Adrenal gland (tissue), 5 donors: ENCODE measurements at regions not wholly inside any gene's neighbourhood (a gene's known extent, or its start where the extent isn't known, plus 50 kb on each side); places are given as distances from the start of the nearest gene placed in this dataset.

ENCODE experiments used
- CTCF ChIP-seq, 6 experiments: fragments of 450-650 bp in 4 of 6; fragments of 200-600 bp in 2 of 6; sonication (generic) in 1 of 6; IDR thresholded peaks; 1 replicate in 5 of 6; 2 replicates in 1 of 6; pipeline versions ENCODE4 v1.5.1 to v1.8.0; 2016 to 2021; ENCODE audit warnings: antibody characterized with exemption in 6 of 6, mild to moderate bottlenecking in 2 of 6, moderate library complexity in 1 of 6
- POLR2A ChIP-seq, 2 donors: fragments of 450-650 bp; IDR thresholded peaks; one replicate each; pipeline ENCODE4 v1.6.1; 2017; ENCODE audit warnings: antibody characterized with exemption in 2 of 2, mild to moderate bottlenecking in 2 of 2, moderate library complexity in 1 of 2
- donor health status: DM: no; HTN: no; CAD: no.

DNA sequence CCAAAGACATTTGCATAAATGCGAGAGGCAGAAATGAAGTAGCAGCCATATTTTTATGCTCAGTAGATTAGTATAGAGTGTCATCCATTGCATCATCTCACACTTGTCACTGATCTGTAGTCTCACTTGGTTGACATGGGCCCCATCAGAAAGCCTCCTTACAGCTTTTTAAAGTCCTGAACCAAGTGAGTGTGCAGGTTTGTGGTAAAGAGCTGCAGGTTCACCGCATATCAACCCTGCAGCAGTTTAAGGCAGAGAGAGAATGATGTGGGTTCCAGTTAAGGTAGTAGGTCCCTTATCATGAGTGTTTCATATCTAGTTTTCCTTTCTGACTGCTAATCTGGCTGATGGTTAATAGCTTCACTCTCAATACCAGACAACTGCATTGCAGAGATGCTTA, 1080.3 kb downstream of the NR2F1-AS1 start:
- TF ChIP-seq CTCF (IDR thresholded peaks at IDR 0.05) = no peak
- no peak for TF ChIP-seq POLR2A (IDR thresholded peaks at IDR 0.05)
